OCI-LY7 (cell line): ENCODE measurements at regions not wholly inside any gene's neighbourhood (a gene's known extent, or its start where the extent isn't known, plus 50 kb on each side); places are given as distances from the start of the nearest gene placed in this dataset.

Experiments used
- BruUV-seq: library from RNA; stranded (reverse); fragments of 400-500 nt; replicated peaks from 2 replicates; lab custom pipeline; 2021; lab: Mats Ljungman, UMichigan
- CTCF ChIA-PET: fragments of 300-600 bp; sonication (Branson Sonifier 250); formaldehyde crosslinking; loops from one replicate; lab custom pipeline; 2022; ENCODE audit warnings: antibody characterized with exemption; ENCODE audit not compliant: unreplicated experiment; lab: Charles Lee
- POLR2A ChIA-PET: fragments of 300-600 bp; sonication (Branson Sonifier 250); formaldehyde crosslinking; loops from one replicate; lab custom pipeline; 2022; ENCODE audit warnings: antibody characterized with exemption; lab: Charles Lee
- DNase-seq: peaks from one replicate; pipeline ENCODE4 v3.0.0-alpha.2; 2015; ENCODE audit warnings: low spot score
- H2AFZ ChIP-seq: fragments of 200-600 bp; sonication (generic), shearing (Covaris generic); 2 replicates; pipeline ENCODE4 v1.6.1; 2014; ENCODE audit warnings: mild to moderate bottlenecking, antibody characterized with exemption, low read length, moderate library complexity
- H3K27ac ChIP-seq: fragments of 200-600 bp; sonication (generic); 2 replicates; pipeline ENCODE4 v1.5.1; 2014; ENCODE audit warnings: mixed run types, low read depth, mild to moderate bottlenecking, moderate library complexity, low read length, inconsistent platforms; ENCODE audit not compliant: poor library complexity, severe bottlenecking
- H3K36me3 ChIP-seq: fragments of 200-600 bp; sonication (generic); 2 replicates; pipeline ENCODE4 v1.6.1; 2014; ENCODE audit warnings: mild to moderate bottlenecking, antibody characterized with exemption, low read length, moderate library complexity, mixed read lengths; ENCODE audit not compliant: insufficient read depth
- H3K4me1 ChIP-seq: fragments of 200-600 bp; sonication (generic); 2 replicates; pipeline ENCODE4 v1.5.1; 2014; ENCODE audit warnings: mild to moderate bottlenecking, low read length; ENCODE audit not compliant: insufficient read depth, poor library complexity, severe bottlenecking
- H3K4me2 ChIP-seq: fragments of 200-600 bp; sonication (generic); 2 replicates; pipeline ENCODE4 v1.6.1; 2014; ENCODE audit warnings: mild to moderate bottlenecking, low read length
- H3K4me3 ChIP-seq: fragments of 200-600 bp; sonication (generic); 2 replicates; pipeline ENCODE4 v1.5.1; 2014; ENCODE audit warnings: mild to moderate bottlenecking, low read depth, low read length; ENCODE audit not compliant: poor library complexity, severe bottlenecking
- H3K79me2 ChIP-seq: fragments of 200-600 bp; sonication (generic); 2 replicates; pipeline ENCODE4 v1.6.1; 2016; ENCODE audit warnings: low read depth, mild to moderate bottlenecking, low read length, moderate library complexity, mixed read lengths; ENCODE audit not compliant: insufficient read depth
- H3K9me2 ChIP-seq: fragments of 200-600 bp; sonication (generic); 2 replicates; pipeline ENCODE4 v1.6.1; 2016; ENCODE audit warnings: mild to moderate bottlenecking, low read length, mixed read lengths; ENCODE audit not compliant: insufficient read depth
- H3K9me3 ChIP-seq: fragments of 200-600 bp; sonication (generic); 2 replicates; pipeline ENCODE4 v1.6.1; 2014; ENCODE audit warnings: mild to moderate bottlenecking, mixed run types, low read length, mixed read lengths
- H4K20me1 ChIP-seq: fragments of 200-600 bp; sonication (generic); 2 replicates; pipeline ENCODE4 v1.6.1; 2014; ENCODE audit warnings: mild to moderate bottlenecking, antibody characterized with exemption, low read length, moderate library complexity, mixed read lengths; ENCODE audit not compliant: insufficient read depth
- EZH2phosphoT487 ChIP-seq: fragments of 200-600 bp; sonication (generic); IDR thresholded peaks from 2 replicates; pipeline ENCODE4 v1.6.1; 2018; ENCODE audit warnings: low read depth, borderline replicate concordance, mild to moderate bottlenecking, mixed run types, antibody characterized with exemption, low read length, moderate library complexity, mixed read lengths
- intact Hi-C: fragments of 100-400 bp; cut with micrococcal nuclease; formaldehyde crosslinking; loops from one replicate; pipeline ENCODE4 v1.10.0; 2022; ENCODE audit not compliant: unreplicated experiment
- TF ChIP-seq, protein P1 (sequence below): fragments of 200-600 bp; sonication (generic); conservative IDR thresholded peaks from 2 replicates; pipeline ENCODE4 v1.5.1; 2014; ENCODE audit warnings: mild to moderate bottlenecking, antibody characterized with exemption, low read length, moderate library complexity, mixed read lengths

- ChIA-PET POLR2A (interaction anchor here (0.6 to 0.7 kb wide), 2 partner anchors 88 to 1388 kb away, joined by 4 to 5 read pairs; no protein-coding TSS in a partner anchor), CTCF (no interaction called here)
- intact Hi-C loops = no loop called here
- TF ChIP-seq, protein P1, sequence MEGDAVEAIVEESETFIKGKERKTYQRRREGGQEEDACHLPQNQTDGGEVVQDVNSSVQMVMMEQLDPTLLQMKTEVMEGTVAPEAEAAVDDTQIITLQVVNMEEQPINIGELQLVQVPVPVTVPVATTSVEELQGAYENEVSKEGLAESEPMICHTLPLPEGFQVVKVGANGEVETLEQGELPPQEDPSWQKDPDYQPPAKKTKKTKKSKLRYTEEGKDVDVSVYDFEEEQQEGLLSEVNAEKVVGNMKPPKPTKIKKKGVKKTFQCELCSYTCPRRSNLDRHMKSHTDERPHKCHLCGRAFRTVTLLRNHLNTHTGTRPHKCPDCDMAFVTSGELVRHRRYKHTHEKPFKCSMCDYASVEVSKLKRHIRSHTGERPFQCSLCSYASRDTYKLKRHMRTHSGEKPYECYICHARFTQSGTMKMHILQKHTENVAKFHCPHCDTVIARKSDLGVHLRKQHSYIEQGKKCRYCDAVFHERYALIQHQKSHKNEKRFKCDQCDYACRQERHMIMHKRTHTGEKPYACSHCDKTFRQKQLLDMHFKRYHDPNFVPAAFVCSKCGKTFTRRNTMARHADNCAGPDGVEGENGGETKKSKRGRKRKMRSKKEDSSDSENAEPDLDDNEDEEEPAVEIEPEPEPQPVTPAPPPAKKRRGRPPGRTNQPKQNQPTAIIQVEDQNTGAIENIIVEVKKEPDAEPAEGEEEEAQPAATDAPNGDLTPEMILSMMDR = no peak
- no peak overlapping the region for H2AFZ ChIP-seq
- H3K36me3 ChIP-seq = no peaks in the 10 kb centered on the region
- no TSS peak for BruUV-seq
- no peaks in the 10 kb centered on the region for H3K79me2 ChIP-seq
- H3K27ac ChIP-seq = no peak overlapping the region
- no peaks in the 10 kb centered on the region for H4K20me1 ChIP-seq
- H3K4me1 ChIP-seq = no peaks in the 10 kb centered on the region
- no peaks in the 10 kb centered on the region for H3K9me2 ChIP-seq
- no peak for DNase-seq
- no peak overlapping the region for H3K4me3 ChIP-seq
- no peak overlapping the region for H3K4me2 ChIP-seq
- no peaks in the 10 kb centered on the region for H3K9me3 ChIP-seq
Measured at GRCh38 chr5:67581203-67581602, 384.6 kb upstream of the CD180 start.

DNA sequence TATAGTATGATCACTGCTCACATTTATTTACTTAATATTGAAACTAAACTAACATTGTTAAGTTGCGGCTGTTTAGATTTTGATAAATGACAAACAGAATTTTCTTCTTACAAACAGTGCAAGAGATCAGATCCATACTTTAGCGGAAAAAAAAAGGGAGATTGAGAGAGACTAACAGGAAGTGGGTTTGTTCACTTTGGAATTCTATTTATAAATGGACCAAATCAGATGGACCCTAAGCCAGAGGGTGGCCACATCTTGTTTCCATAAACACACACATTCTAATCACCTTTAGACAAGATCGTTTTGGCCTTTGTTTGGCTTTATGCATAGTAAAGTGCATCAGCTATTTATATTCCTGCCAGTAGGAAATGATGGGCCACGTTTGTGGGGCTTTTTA is 381.4 kb upstream of the CD180 start:
- no peak overlapping the region for H3K4me2 ChIP-seq
- no peak overlapping the region for H2AFZ ChIP-seq
- DNase-seq = no peak
- H4K20me1 ChIP-seq = no peaks in the 10 kb centered on the region
- POLR2A ChIA-PET = no interaction called here
- H3K9me2 ChIP-seq = no peaks in the 10 kb centered on the region
- no peaks in the 10 kb centered on the region for H3K9me3 ChIP-seq
- H3K79me2 ChIP-seq = no peaks in the 10 kb centered on the region
- CTCF ChIA-PET = no interaction called here
- intact Hi-C loops = no loop called here
- TF ChIP-seq, protein P1 = no peak
- TF ChIP-seq EZH2phosphoT487 = no peak
- no peak overlapping the region for H3K27ac ChIP-seq
- no peaks in the 10 kb centered on the region for H3K4me1 ChIP-seq
- no TSS peak for BruUV-seq
- no peak overlapping the region for H3K4me3 ChIP-seq
- H3K36me3 ChIP-seq = no peaks in the 10 kb centered on the region

DNA sequence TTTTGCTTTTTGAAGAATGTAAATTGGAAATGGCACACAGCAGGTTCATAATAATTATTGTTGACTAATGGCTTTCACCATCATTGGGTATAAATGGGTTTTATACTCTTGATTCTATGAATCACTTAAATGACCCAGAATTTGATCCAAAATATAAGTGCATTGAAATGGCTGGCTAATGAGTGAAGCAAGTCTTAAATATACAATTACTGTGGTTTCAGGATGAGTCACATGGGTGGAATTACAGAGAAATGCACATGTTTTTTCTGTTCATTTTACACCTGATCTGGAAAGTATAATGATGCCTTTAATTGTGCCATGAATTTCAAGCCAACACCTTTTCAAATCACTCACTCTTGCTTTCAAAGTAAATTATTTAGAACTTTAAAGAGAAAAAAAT is 380.8 kb upstream of the CD180 start:
- TF ChIP-seq, protein P1 = no peak
- no peak for TF ChIP-seq EZH2phosphoT487
- H3K36me3 ChIP-seq = no peaks in the 10 kb centered on the region
- H3K4me2 ChIP-seq = no peak overlapping the region
- no peaks in the 10 kb centered on the region for H3K9me3 ChIP-seq
- no peaks in the 10 kb centered on the region for H3K9me2 ChIP-seq
- ChIA-PET CTCF (no interaction called here), POLR2A (no interaction called here)
- intact Hi-C loops = no loop called here
- no peaks in the 10 kb centered on the region for H4K20me1 ChIP-seq
- H2AFZ ChIP-seq = no peak overlapping the region
- H3K4me1 ChIP-seq = no peaks in the 10 kb centered on the region
- no peak for DNase-seq
- no peaks in the 10 kb centered on the region for H3K79me2 ChIP-seq
- no peak overlapping the region for H3K27ac ChIP-seq
- no peak overlapping the region for H3K4me3 ChIP-seq
- BruUV-seq = no TSS peak
